Esophagus squamous epithelium (tissue), 5 donors: ENCODE measurements at regions not wholly inside any gene's neighbourhood (a gene's known extent, or its start where the extent isn't known, plus 50 kb on each side); places are given as distances from the start of the nearest gene placed in this dataset.

Experiments used
- DNase-seq: peaks from one replicate; lab custom pipeline; 2025; lab: John Stamatoyannopoulos, UW
- H3K27ac ChIP-seq, 4 donors: fragments of 200-600 bp; sonication (generic); one replicate each; pipeline ENCODE4 v1.5.1; 2016 to 2019; ENCODE audit warnings: mild to moderate bottlenecking in 1 of 4
- H3K27me3 ChIP-seq, 4 donors: fragments of 200-600 bp; sonication (generic); 1 replicate in 3 of 4; 2 replicates in 1 of 4; pipeline versions ENCODE4 v1.5.1 to v1.6.0; 2017 to 2021; ENCODE audit warnings: antibody characterized with exemption in 1 of 4
- H3K36me3 ChIP-seq, 3 donors: fragments of 200-600 bp; sonication (generic); one replicate each; pipeline ENCODE4 v1.5.1; 2016 to 2019
- H3K4me1 ChIP-seq, 3 donors: fragments of 200-600 bp; sonication (generic); one replicate each; pipeline ENCODE4 v1.5.1; 2017 to 2019
- H3K4me3 ChIP-seq, 4 donors: fragments of 200-600 bp; sonication (generic); 1 replicate in 3 of 4; 2 replicates in 1 of 4; pipeline ENCODE4 v1.5.1; 2016 to 2019; ENCODE audit warnings: mild to moderate bottlenecking in 2 of 4, moderate library complexity in 1 of 4
- H3K9me3 ChIP-seq, 3 donors: fragments of 200-600 bp; sonication (generic); one replicate each; pipeline ENCODE4 v1.5.1; 2016 to 2019
- CTCF ChIP-seq, 6 experiments: fragments of 450-650 bp in 4 of 6; fragments of 200-600 bp in 2 of 6; sonication (generic) in 2 of 6; IDR thresholded peaks; one replicate each; pipeline ENCODE4 v1.5.1; 2016 to 2019; ENCODE audit warnings: antibody characterized with exemption in 6 of 6, mild to moderate bottlenecking in 4 of 6, moderate library complexity in 4 of 6
- POLR2A ChIP-seq, 4 donors: fragments of 450-650 bp; IDR thresholded peaks; one replicate each; pipeline ENCODE4 v1.6.1; 2017; ENCODE audit warnings: antibody characterized with exemption in 4 of 4, mild to moderate bottlenecking in 4 of 4, moderate library complexity in 3 of 4
- WGBS, 2 donors: methylation state at CpG; one replicate each; pipeline ENCODE4 v1.1.5; 2018; 5-methylcytosine and 5-hydroxymethylcytosine counted together
- intact Hi-C: fragments of 100-400 bp; cut with DNase I; formaldehyde crosslinking; loops from one replicate; pipeline ENCODE4 v1.15.0; 2022
- donor health status: DM: yes; HTN: yes; CAD: no.

GRCh38 chr13:111940892-111941291, 126.1 kb upstream of the SOX1 start:
- no peak for DNase-seq
- TF ChIP-seq CTCF (IDR thresholded peaks at IDR 0.05): no peak

DNA sequence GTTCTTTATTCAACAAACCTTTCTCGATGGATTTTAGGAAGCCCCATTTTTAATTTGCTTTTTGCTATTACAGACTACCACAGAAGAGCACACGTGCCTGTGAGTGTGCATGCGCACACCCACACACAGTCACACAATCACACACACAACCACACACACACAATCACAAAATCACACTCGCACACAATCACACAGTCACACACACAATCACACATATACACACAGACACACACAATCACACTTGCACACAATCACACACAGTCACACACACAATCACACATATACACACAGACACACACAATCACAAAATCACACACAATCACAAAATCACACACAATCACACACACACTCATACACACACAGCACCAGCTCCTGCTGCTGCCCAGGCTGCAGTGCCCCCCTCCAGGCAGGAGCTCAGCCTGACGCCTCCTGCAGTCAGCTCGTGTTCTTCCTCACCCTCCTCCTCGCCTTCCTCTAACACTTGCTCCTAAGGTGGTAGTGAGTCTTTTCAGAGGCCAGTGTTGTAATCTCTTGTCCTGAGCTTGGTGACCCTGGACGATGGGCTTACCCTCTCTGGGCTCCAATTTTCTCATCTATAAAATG, 125.0 kb upstream of the SOX1 start:
- Histone ChIP-seq H3K27me3 (peaks cover 0 to 11% (median 0%) of the 10 kb centered on the region in 4 donors), H3K4me3 (no peak overlapping the region), H3K9me3 (no peaks in the 10 kb centered on the region), H3K4me1 (peaks cover 7 to 29% (median 17%) of the 10 kb centered on the region in 3 donors), H3K27ac (no peak overlapping the region), H3K36me3 (no peaks in the 10 kb centered on the region)
- 86 to 87% methylated on average over 8 of the region's 8 CpGs for WGBS, 2 donors
- TF ChIP-seq CTCF (IDR thresholded peaks at IDR 0.05): no peak
- TF ChIP-seq POLR2A (IDR thresholded peaks at IDR 0.05): no peak
- DNase-seq: no peak
- intact Hi-C loops: no loop called here

More at GRCh38 chr13:111940892-111941291, 126.1 kb upstream of the SOX1 start:
- intact Hi-C loops: no loop called here
- H3K9me3 ChIP-seq: no peaks in the 10 kb centered on the region
- 78 to 100% methylated on average over 1 to 4 of the region's 4 CpGs for WGBS, 2 donors
- H3K27me3 ChIP-seq: peaks cover 0 to 7% (median 0%) of the 10 kb centered on the region in 4 donors
- H3K4me3 ChIP-seq: no peak overlapping the region
- no peaks in the 10 kb centered on the region for H3K36me3 ChIP-seq
- no peak overlapping the region for H3K27ac ChIP-seq
- H3K4me1 ChIP-seq: peaks cover 7 to 35% (median 17%) of the 10 kb centered on the region in 3 donors

GRCh38 chr13:111943229-111943795, 123.6 kb upstream of the SOX1 start:
- Histone ChIP-seq H3K9me3 (no peaks in the 10 kb centered on the region), H3K4me1 (peaks cover 7 to 15% (median 10%) of the 10 kb centered on the region in 3 donors), H3K27me3 (peaks cover 0 to 11% (median 0%) of the 10 kb centered on the region in 4 donors), H3K27ac (no peak overlapping the region), H3K36me3 (no peaks in the 10 kb centered on the region), H3K4me3 (no peak overlapping the region)
- DNase-seq: no peak
- intact Hi-C loops: no loop called here
- WGBS, 2 donors: 60 to 78% methylated on average over 8 to 16 of the region's 18 CpGs
- TF ChIP-seq POLR2A (IDR thresholded peaks at IDR 0.05): no peak
- no peak for TF ChIP-seq CTCF (IDR thresholded peaks at IDR 0.05)

DNA sequence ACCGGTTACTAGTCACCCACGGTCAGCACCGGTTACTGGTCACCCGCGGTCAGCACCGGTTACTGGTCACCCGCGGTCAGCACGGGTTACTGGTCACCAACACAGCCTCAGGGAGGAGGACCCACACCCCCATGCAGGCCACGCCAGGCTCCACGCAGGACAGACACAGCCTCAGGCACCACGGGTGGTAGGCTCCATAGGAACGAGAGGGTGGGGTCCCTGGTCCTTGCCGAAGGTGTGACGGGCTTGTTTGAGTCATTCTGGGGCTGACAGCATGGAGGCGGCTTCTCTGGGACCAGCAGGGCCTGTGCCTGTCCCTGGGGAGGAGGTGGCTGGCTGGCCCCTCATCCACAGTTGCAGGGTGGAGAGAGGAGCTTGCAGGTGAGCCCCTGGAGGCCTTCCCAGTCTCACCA, 122.8 kb upstream of the SOX1 start:
- Histone ChIP-seq H3K4me1 (peaks cover 4 to 7% (median 6%) of the 10 kb centered on the region in 3 donors), H3K27ac (no peak overlapping the region), H3K36me3 (no peaks in the 10 kb centered on the region), H3K27me3 (peaks cover 0 to 17% (median 0%) of the 10 kb centered on the region in 4 donors), H3K4me3 (no peak overlapping the region), H3K9me3 (no peaks in the 10 kb centered on the region)
- TF ChIP-seq POLR2A (IDR thresholded peaks at IDR 0.05): no peak
- TF ChIP-seq CTCF (IDR thresholded peaks at IDR 0.05): no peak
- WGBS, 2 donors: 87 to 100% methylated on average over 2 to 8 of the region's 16 CpGs
- intact Hi-C loops: no loop called here
- DNase-seq: no peak

DNA sequence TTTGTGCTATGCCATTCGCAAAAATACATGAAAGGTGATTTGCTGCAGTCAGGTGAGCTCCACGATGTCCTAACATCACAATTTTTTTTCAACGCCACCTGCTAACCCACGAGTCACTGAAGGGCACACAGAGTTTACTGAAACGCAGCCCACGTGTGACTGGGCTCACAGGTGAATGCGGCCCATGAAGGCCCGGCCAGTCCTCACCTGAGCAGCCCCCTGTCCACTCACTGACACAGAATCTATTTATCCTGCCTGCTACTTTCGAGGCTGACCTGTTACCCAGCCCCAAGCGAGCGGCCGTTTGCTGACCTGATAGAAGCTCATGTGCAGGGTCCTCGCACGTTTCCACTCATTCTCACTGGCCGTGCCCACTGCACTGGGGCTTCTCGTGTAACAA, 121.9 kb upstream of the SOX1 start:
- Histone ChIP-seq H3K27me3 (peaks cover 0 to 15% (median 0%) of the 10 kb centered on the region in 4 donors), H3K9me3 (peaks cover 0 to 5% (median 0%) of the 10 kb centered on the region in 3 donors), H3K27ac (no peak overlapping the region), H3K36me3 (no peaks in the 10 kb centered on the region), H3K4me3 (no peak overlapping the region), H3K4me1 (no peaks in the 10 kb centered on the region)
- WGBS, 2 donors: 76 to 85% methylated on average over 14 to 16 of the region's 16 CpGs
- TF ChIP-seq POLR2A (IDR thresholded peaks at IDR 0.05) (no peak), CTCF (IDR thresholded peaks at IDR 0.05) (no peak)
- no peak for DNase-seq
- intact Hi-C loops: no loop called here
